Liver (tissue), 3 donors: ENCODE measurements at regions not wholly inside any gene's neighbourhood (a gene's known extent, or its start where the extent isn't known, plus 50 kb on each side); places are given as distances from the start of the nearest gene placed in this dataset.
A peak's percentile ranks its signal among the peaks of the same experiment; 100 is the strongest.

Source experiments
- CTCF ChIP-seq: fragments of 150-350 bp; IDR thresholded peaks from 2 replicates; pipeline ENCODE4 v1.5.1; 2017; ENCODE audit warnings: improper control_type of control experiment, low read depth, low read length; ENCODE audit not compliant: missing input control
- EGR1 ChIP-seq, 2 donors: IDR thresholded peaks; 2 replicates each; pipeline ENCODE4 v1.6.1; 2016 to 2018; ENCODE audit warnings: antibody characterized with exemption in 2 of 2, low read depth in 2 of 2
- FOXA2 ChIP-seq: IDR thresholded peaks from 2 replicates; pipeline ENCODE4 v1.6.1; 2016; ENCODE audit warnings: antibody characterized with exemption
- GABPA ChIP-seq, 2 donors: IDR thresholded peaks in 1 of 2; conservative IDR thresholded peaks in 1 of 2; 2 replicates each; pipeline ENCODE4 v1.6.1; 2016; ENCODE audit warnings: antibody characterized with exemption in 2 of 2, mild to moderate bottlenecking in 1 of 2, moderate library complexity in 1 of 2
- JUND ChIP-seq, 2 donors: IDR thresholded peaks; 2 replicates each; pipeline ENCODE4 v1.6.1; 2016; ENCODE audit warnings: antibody characterized with exemption in 2 of 2
- NR2F2 ChIP-seq: IDR thresholded peaks from 2 replicates; pipeline ENCODE4 v1.6.1; 2016; ENCODE audit warnings: antibody characterized with exemption
- RAD21 ChIP-seq, 2 donors: IDR thresholded peaks; 2 replicates each; pipeline ENCODE4 v1.6.1; 2016; ENCODE audit warnings: antibody characterized with exemption in 2 of 2, mild to moderate bottlenecking in 2 of 2
- SP1 ChIP-seq: IDR thresholded peaks from 2 replicates; pipeline ENCODE4 v1.6.1; 2018; ENCODE audit warnings: antibody characterized with exemption, mild to moderate bottlenecking
- TAF1 ChIP-seq: conservative IDR thresholded peaks from 2 replicates; pipeline ENCODE4 v1.6.1; 2016; ENCODE audit warnings: antibody characterized with exemption, mild to moderate bottlenecking
- YY1 ChIP-seq: IDR thresholded peaks from 2 replicates; pipeline ENCODE4 v1.6.1; 2016; ENCODE audit warnings: antibody characterized with exemption, mild to moderate bottlenecking
- ZBTB33 ChIP-seq: IDR thresholded peaks from 2 replicates; pipeline ENCODE4 v1.6.1; 2016; ENCODE audit warnings: antibody characterized with exemption
- TF ChIP-seq, protein P1 (sequence below): IDR thresholded peaks from 2 replicates; pipeline ENCODE4 v1.6.1; 2016; ENCODE audit warnings: antibody characterized with exemption
- TF ChIP-seq, protein P2 (sequence below): IDR thresholded peaks from 2 replicates; pipeline ENCODE4 v1.6.1; 2016; ENCODE audit warnings: antibody characterized with exemption, mild to moderate bottlenecking
- TF ChIP-seq, protein P3 (sequence below): IDR thresholded peaks from 2 replicates; pipeline ENCODE4 v1.6.1; 2016; ENCODE audit warnings: antibody characterized with exemption
- donor health status: healthy.
- donor health status: healthy.

DNA sequence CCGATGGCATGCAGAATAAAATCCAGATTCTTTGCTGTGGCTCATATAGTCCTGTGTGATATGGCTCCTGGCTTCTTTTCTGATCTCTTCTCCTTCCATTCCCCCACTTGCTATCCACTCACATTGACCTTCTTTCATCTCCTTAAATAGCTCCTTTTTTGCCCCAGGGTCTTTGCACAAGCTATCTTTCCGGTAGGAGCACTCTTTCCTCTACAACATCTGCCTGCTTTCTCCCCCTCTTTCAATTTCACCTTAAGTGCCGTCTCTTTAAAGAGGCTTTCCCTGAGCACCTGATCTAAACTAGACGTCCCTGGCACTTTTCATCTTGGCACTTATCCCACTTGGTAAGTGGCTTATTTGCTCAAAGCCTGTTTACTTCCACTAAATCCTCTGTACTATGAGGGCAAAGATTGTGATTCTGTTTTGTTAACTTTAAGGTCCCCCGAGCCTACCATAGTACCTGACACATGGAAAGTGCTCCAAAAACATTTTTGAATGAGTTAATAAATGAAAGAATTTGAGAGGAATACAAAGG is 323.3 kb upstream of the TLE3 start:
- TF ChIP-seq CTCF (no peak), RAD21 (IDR thresholded peaks at IDR 0.05) (peak; percentile 55 to 59), YY1 (peak; percentile 47), GABPA (IDR thresholded peaks at IDR 0.05 in 1 of 2, conservative IDR thresholded peaks at IDR 0.05 in 1 of 2) (no peak), TAF1 (no peak), SP1 (peak; percentile 81), NR2F2 (no peak), FOXA2 (peak; percentile 98), ZBTB33 (peak; percentile 78), EGR1 (IDR thresholded peaks at IDR 0.05; ENCODE audit: low read depth in 2 of 2) (peak in 1 of 2 donors; percentile 39), JUND (IDR thresholded peaks at IDR 0.05) (peak in 1 of 2 donors; percentile 83)
- TF ChIP-seq, protein P1, sequence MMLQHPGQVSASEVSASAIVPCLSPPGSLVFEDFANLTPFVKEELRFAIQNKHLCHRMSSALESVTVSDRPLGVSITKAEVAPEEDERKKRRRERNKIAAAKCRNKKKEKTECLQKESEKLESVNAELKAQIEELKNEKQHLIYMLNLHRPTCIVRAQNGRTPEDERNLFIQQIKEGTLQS, result no peak
- TF ChIP-seq, protein P2, sequence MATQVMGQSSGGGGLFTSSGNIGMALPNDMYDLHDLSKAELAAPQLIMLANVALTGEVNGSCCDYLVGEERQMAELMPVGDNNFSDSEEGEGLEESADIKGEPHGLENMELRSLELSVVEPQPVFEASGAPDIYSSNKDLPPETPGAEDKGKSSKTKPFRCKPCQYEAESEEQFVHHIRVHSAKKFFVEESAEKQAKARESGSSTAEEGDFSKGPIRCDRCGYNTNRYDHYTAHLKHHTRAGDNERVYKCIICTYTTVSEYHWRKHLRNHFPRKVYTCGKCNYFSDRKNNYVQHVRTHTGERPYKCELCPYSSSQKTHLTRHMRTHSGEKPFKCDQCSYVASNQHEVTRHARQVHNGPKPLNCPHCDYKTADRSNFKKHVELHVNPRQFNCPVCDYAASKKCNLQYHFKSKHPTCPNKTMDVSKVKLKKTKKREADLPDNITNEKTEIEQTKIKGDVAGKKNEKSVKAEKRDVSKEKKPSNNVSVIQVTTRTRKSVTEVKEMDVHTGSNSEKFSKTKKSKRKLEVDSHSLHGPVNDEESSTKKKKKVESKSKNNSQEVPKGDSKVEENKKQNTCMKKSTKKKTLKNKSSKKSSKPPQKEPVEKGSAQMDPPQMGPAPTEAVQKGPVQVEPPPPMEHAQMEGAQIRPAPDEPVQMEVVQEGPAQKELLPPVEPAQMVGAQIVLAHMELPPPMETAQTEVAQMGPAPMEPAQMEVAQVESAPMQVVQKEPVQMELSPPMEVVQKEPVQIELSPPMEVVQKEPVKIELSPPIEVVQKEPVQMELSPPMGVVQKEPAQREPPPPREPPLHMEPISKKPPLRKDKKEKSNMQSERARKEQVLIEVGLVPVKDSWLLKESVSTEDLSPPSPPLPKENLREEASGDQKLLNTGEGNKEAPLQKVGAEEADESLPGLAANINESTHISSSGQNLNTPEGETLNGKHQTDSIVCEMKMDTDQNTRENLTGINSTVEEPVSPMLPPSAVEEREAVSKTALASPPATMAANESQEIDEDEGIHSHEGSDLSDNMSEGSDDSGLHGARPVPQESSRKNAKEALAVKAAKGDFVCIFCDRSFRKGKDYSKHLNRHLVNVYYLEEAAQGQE, result peak; percentile 65
- TF ChIP-seq, protein P3, sequence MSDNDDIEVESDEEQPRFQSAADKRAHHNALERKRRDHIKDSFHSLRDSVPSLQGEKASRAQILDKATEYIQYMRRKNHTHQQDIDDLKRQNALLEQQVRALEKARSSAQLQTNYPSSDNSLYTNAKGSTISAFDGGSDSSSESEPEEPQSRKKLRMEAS, result peak; percentile 83
